ENCODE measurements at regions not wholly inside any gene's neighbourhood (a gene's known extent, or its start where the extent isn't known, plus 50 kb on each side); places are given as distances from the start of the nearest gene placed in this dataset.

GRCh38 chr6:93523365-93523764 is 104.0 kb upstream of the EPHA7 start:
- no peaks in the 10 kb centered on the region for H3K36me3 ChIP-seq (ENCODE audit: control insufficient read depth in 1 of 2, insufficient read depth in 2 of 2, low read length in 2 of 2)
- no peak overlapping the region for H3K14ac ChIP-seq (ENCODE audit: low read length)
- H4K8ac ChIP-seq (ENCODE audit: low read depth, low read length) = no peak overlapping the region
- H3K4me3 ChIP-seq (ENCODE audit: low read depth, low read length) = no peak overlapping the region
- no peaks in the 10 kb centered on the region for H3K4me1 ChIP-seq (ENCODE audit: control insufficient read depth in 1 of 2, insufficient read depth in 2 of 2, low read length in 2 of 2)
- H2AK5ac ChIP-seq (ENCODE audit: low read length) = no peak overlapping the region
- WGBS (ENCODE audit: extremely low coverage, insufficient coverage, insufficient read length) = no CpG with 5 or more reads among the region's 1 CpG
- no peaks in the 10 kb centered on the region for H3K9me3 ChIP-seq (ENCODE audit: insufficient read depth, low read depth, low read length)
- H2AFZ ChIP-seq (ENCODE audit: insufficient read depth, low read length, poor library complexity) = no peak overlapping the region
- no peak overlapping the region for H3K9ac ChIP-seq (ENCODE audit: low read length)
- DNase-seq = no peak
- no peak overlapping the region for H2BK120ac ChIP-seq (ENCODE audit: insufficient read depth, low read length, poor library complexity)
- no peak overlapping the region for H4K12ac ChIP-seq (ENCODE audit: low read depth, low read length)
- no peak overlapping the region for H3K18ac ChIP-seq (ENCODE audit: low read length)
- no peak overlapping the region for H3K23ac ChIP-seq (ENCODE audit: low read length)
- no peak overlapping the region for H3K4ac ChIP-seq (ENCODE audit: low read depth, low read length)
- no peak overlapping the region for H3K4me2 ChIP-seq (ENCODE audit: low read length)
- no peak overlapping the region for H2BK5ac ChIP-seq (ENCODE audit: low read depth, low read length, poor library complexity)
- no peaks in the 10 kb centered on the region for H3K79me1 ChIP-seq (ENCODE audit: low read length)
- no peaks in the 10 kb centered on the region for H3K27me3 ChIP-seq (ENCODE audit: insufficient read depth, low read length)
- H2BK12ac ChIP-seq (ENCODE audit: low read length) = no peak overlapping the region
- no peak overlapping the region for H4K91ac ChIP-seq (ENCODE audit: low read depth, low read length)
- H3K79me2 ChIP-seq (ENCODE audit: control insufficient read depth, insufficient read depth, low read length, poor library complexity) = no peaks in the 10 kb centered on the region
- no peak overlapping the region for H3K27ac ChIP-seq (ENCODE audit: low read depth, low read length)

GRCh38 chr6:93516441-93516840 is 97.1 kb upstream of the EPHA7 start:
- no CpG with 5 or more reads among the region's 2 CpGs for WGBS (ENCODE audit: extremely low coverage, insufficient coverage, insufficient read length)
- H2BK12ac ChIP-seq (ENCODE audit: low read length) = no peak overlapping the region

GRCh38 chr6:93515736-93516135 is 96.4 kb upstream of the EPHA7 start:
- Histone ChIP-seq H4K8ac (ENCODE audit: low read depth, low read length) (no peak overlapping the region), H3K27ac (ENCODE audit: low read depth, low read length) (no peak overlapping the region), H2BK120ac (ENCODE audit: insufficient read depth, low read length, poor library complexity) (no peak overlapping the region), H3K79me2 (ENCODE audit: control insufficient read depth, insufficient read depth, low read length, poor library complexity) (no peaks in the 10 kb centered on the region), H3K4me1 (ENCODE audit: control insufficient read depth in 1 of 2, insufficient read depth in 2 of 2, low read length in 2 of 2) (no peaks in the 10 kb centered on the region), H4K12ac (ENCODE audit: low read depth, low read length) (no peak overlapping the region), H3K79me1 (ENCODE audit: low read length) (no peaks in the 10 kb centered on the region), H2BK5ac (ENCODE audit: low read depth, low read length, poor library complexity) (no peak overlapping the region), H2BK12ac (ENCODE audit: low read length) (no peak overlapping the region), H3K14ac (ENCODE audit: low read length) (no peak overlapping the region), H2AK5ac (ENCODE audit: low read length) (no peak overlapping the region), H3K9ac (ENCODE audit: low read length) (no peak overlapping the region), H3K36me3 (ENCODE audit: control insufficient read depth in 1 of 2, insufficient read depth in 2 of 2, low read length in 2 of 2) (no peaks in the 10 kb centered on the region), H3K4ac (ENCODE audit: low read depth, low read length) (no peak overlapping the region), H3K9me3 (ENCODE audit: insufficient read depth, low read depth, low read length) (no peaks in the 10 kb centered on the region), H2AFZ (ENCODE audit: insufficient read depth, low read length, poor library complexity) (no peak overlapping the region), H3K4me2 (ENCODE audit: low read length) (no peak overlapping the region), H4K91ac (ENCODE audit: low read depth, low read length) (no peak overlapping the region), H3K18ac (ENCODE audit: low read length) (no peak overlapping the region), H3K4me3 (ENCODE audit: low read depth, low read length) (no peak overlapping the region), H3K27me3 (ENCODE audit: insufficient read depth, low read length) (no peaks in the 10 kb centered on the region), H3K23ac (ENCODE audit: low read length) (no peak overlapping the region)
- no CpG with 5 or more reads among the region's 2 CpGs for WGBS (ENCODE audit: extremely low coverage, insufficient coverage, insufficient read length)
- DNase-seq = no peak

More at GRCh38 chr6:93516441-93516840, 97.1 kb upstream of the EPHA7 start:
- Histone ChIP-seq H3K14ac (ENCODE audit: low read length) (no peak overlapping the region), H3K79me2 (ENCODE audit: control insufficient read depth, insufficient read depth, low read length, poor library complexity) (no peaks in the 10 kb centered on the region), H4K91ac (ENCODE audit: low read depth, low read length) (no peak overlapping the region), H3K36me3 (ENCODE audit: control insufficient read depth in 1 of 2, insufficient read depth in 2 of 2, low read length in 2 of 2) (no peaks in the 10 kb centered on the region), H3K4ac (ENCODE audit: low read depth, low read length) (no peak overlapping the region), H2BK5ac (ENCODE audit: low read depth, low read length, poor library complexity) (no peak overlapping the region), H3K9ac (ENCODE audit: low read length) (no peak overlapping the region), H3K9me3 (ENCODE audit: insufficient read depth, low read depth, low read length) (no peaks in the 10 kb centered on the region), H4K12ac (ENCODE audit: low read depth, low read length) (no peak overlapping the region), H4K8ac (ENCODE audit: low read depth, low read length) (no peak overlapping the region), H3K79me1 (ENCODE audit: low read length) (no peaks in the 10 kb centered on the region), H3K27me3 (ENCODE audit: insufficient read depth, low read length) (no peaks in the 10 kb centered on the region), H3K18ac (ENCODE audit: low read length) (no peak overlapping the region), H3K4me2 (ENCODE audit: low read length) (no peak overlapping the region), H3K27ac (ENCODE audit: low read depth, low read length) (no peak overlapping the region), H3K23ac (ENCODE audit: low read length) (no peak overlapping the region), H2AFZ (ENCODE audit: insufficient read depth, low read length, poor library complexity) (no peak overlapping the region), H3K4me3 (ENCODE audit: low read depth, low read length) (no peak overlapping the region), H2AK5ac (ENCODE audit: low read length) (no peak overlapping the region), H3K4me1 (ENCODE audit: control insufficient read depth in 1 of 2, insufficient read depth in 2 of 2, low read length in 2 of 2) (no peaks in the 10 kb centered on the region), H2BK120ac (ENCODE audit: insufficient read depth, low read length, poor library complexity) (no peak overlapping the region)
- no peak for DNase-seq

GRCh38 chr6:93498713-93499112 is 79.4 kb upstream of the EPHA7 start:
- Histone ChIP-seq H3K27me3 (ENCODE audit: insufficient read depth, low read length) (no peaks in the 10 kb centered on the region), H3K79me2 (ENCODE audit: control insufficient read depth, insufficient read depth, low read length, poor library complexity) (no peaks in the 10 kb centered on the region), H2BK12ac (ENCODE audit: low read length) (no peak overlapping the region), H3K4ac (ENCODE audit: low read depth, low read length) (no peak overlapping the region), H2AK5ac (ENCODE audit: low read length) (no peak overlapping the region), H4K12ac (ENCODE audit: low read depth, low read length) (no peak overlapping the region), H3K27ac (ENCODE audit: low read depth, low read length) (no peak overlapping the region), H3K79me1 (ENCODE audit: low read length) (no peaks in the 10 kb centered on the region), H2BK120ac (ENCODE audit: insufficient read depth, low read length, poor library complexity) (no peak overlapping the region), H3K9me3 (ENCODE audit: insufficient read depth, low read depth, low read length) (no peaks in the 10 kb centered on the region), H4K91ac (ENCODE audit: low read depth, low read length) (no peak overlapping the region), H3K23ac (ENCODE audit: low read length) (no peak overlapping the region), H3K4me1 (ENCODE audit: control insufficient read depth in 1 of 2, insufficient read depth in 2 of 2, low read length in 2 of 2) (no peaks in the 10 kb centered on the region), H3K36me3 (ENCODE audit: control insufficient read depth in 1 of 2, insufficient read depth in 2 of 2, low read length in 2 of 2) (no peaks in the 10 kb centered on the region), H2BK5ac (ENCODE audit: low read depth, low read length, poor library complexity) (no peak overlapping the region), H4K8ac (ENCODE audit: low read depth, low read length) (no peak overlapping the region), H3K4me3 (ENCODE audit: low read depth, low read length) (no peak overlapping the region), H3K14ac (ENCODE audit: low read length) (no peak overlapping the region), H3K4me2 (ENCODE audit: low read length) (no peak overlapping the region), H3K9ac (ENCODE audit: low read length) (no peak overlapping the region), H3K18ac (ENCODE audit: low read length) (no peak overlapping the region), H2AFZ (ENCODE audit: insufficient read depth, low read length, poor library complexity) (no peak overlapping the region)
- no peak for DNase-seq
- WGBS (ENCODE audit: extremely low coverage, insufficient coverage, insufficient read length) = no CpG with 5 or more reads among the region's 4 CpGs

Data from trophoblast cell (in vitro differentiated cells and primary cell).